ENCODE measurements at regions not wholly inside any gene's neighbourhood (a gene's known extent, or its start where the extent isn't known, plus 50 kb on each side); places are given as distances from the start of the nearest gene placed in this dataset.

GRCh38 chr5:100188778-100189177 is 346.4 kb upstream of the FAM174A start:
- TF ChIP-seq, protein P1, sequence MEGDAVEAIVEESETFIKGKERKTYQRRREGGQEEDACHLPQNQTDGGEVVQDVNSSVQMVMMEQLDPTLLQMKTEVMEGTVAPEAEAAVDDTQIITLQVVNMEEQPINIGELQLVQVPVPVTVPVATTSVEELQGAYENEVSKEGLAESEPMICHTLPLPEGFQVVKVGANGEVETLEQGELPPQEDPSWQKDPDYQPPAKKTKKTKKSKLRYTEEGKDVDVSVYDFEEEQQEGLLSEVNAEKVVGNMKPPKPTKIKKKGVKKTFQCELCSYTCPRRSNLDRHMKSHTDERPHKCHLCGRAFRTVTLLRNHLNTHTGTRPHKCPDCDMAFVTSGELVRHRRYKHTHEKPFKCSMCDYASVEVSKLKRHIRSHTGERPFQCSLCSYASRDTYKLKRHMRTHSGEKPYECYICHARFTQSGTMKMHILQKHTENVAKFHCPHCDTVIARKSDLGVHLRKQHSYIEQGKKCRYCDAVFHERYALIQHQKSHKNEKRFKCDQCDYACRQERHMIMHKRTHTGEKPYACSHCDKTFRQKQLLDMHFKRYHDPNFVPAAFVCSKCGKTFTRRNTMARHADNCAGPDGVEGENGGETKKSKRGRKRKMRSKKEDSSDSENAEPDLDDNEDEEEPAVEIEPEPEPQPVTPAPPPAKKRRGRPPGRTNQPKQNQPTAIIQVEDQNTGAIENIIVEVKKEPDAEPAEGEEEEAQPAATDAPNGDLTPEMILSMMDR (IDR thresholded peaks at IDR 0.05; ENCODE audit: borderline replicate concordance, extremely low read depth, low read length, poor library complexity, severe bottlenecking) = no peak
- TF ChIP-seq EZH2 (IDR thresholded peaks at IDR 0.05; ENCODE audit: borderline replicate concordance, low read depth, low read length, severe bottlenecking) = no peak
